SHP77 (cell line): ENCODE measurements at regions not wholly inside any gene's neighbourhood (a gene's known extent, or its start where the extent isn't known, plus 50 kb on each side); places are given as distances from the start of the nearest gene placed in this dataset.

Source experiments
- DNase-seq, 2 experiments: peaks; one replicate each; lab custom pipeline; 2025; lab: John Stamatoyannopoulos, UW

DNA sequence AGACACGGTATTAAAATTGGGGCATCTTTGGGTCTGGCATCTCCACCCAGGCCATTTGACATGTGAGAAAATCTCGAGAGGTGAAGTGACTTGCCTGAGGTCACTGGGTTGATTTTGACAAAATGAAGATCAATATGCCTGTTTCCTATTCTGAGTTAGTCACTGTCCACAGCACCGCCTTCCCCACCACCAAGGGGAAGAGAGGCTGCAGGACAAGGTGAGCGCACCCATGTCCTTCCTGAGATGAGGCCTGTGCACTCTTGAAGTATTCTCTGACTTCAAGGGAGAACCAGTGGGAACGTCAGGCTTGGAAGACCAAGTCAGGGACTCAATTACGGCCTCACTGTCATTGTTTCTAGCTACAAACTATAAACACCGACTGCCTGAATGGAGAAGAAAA is 49.9 kb upstream of the WSB1 start:
- DNase-seq: no peak
